H9 (cell line): ENCODE measurements at regions not wholly inside any gene's neighbourhood (a gene's known extent, or its start where the extent isn't known, plus 50 kb on each side); places are given as distances from the start of the nearest gene placed in this dataset.

Source experiments
- DNase-seq: peaks from one replicate; pipeline ENCODE4 v3.0.0-alpha.2; 2017
- H2AFZ ChIP-seq: one replicate; pipeline ENCODE4 v1.6.1; 2013; ENCODE audit warnings: mild to moderate bottlenecking, low read length, control low read depth, moderate library complexity
- H2AK5ac ChIP-seq: 2 replicates; pipeline ENCODE4 v1.6.1; 2013; ENCODE audit warnings: low read length, control low read depth, mixed read lengths; ENCODE audit not compliant: insufficient read length
- H2BK120ac ChIP-seq: one replicate; pipeline ENCODE4 v1.6.1; 2013; ENCODE audit warnings: low read depth, mild to moderate bottlenecking, low read length, control low read depth, inconsistent platforms; ENCODE audit not compliant: poor library complexity, severe bottlenecking
- H2BK12ac ChIP-seq: 2 replicates; pipeline ENCODE4 v1.6.1; 2013; ENCODE audit warnings: low read length, control low read depth, mixed read lengths, low read depth; ENCODE audit not compliant: insufficient read length
- H2BK15ac ChIP-seq: 2 replicates; pipeline ENCODE4 v1.6.1; 2013; ENCODE audit warnings: low read depth, low read length, control low read depth
- H2BK20ac ChIP-seq: one replicate; pipeline ENCODE4 v1.6.1; 2013; ENCODE audit warnings: low read depth, mild to moderate bottlenecking, low read length, control low read depth, inconsistent platforms; ENCODE audit not compliant: poor library complexity, severe bottlenecking
- H2BK5ac ChIP-seq: 2 replicates; pipeline ENCODE4 v1.6.1; 2013; ENCODE audit warnings: low read length, control low read depth, mixed read lengths; ENCODE audit not compliant: insufficient read length
- H3K14ac ChIP-seq: 2 replicates; pipeline ENCODE4 v1.6.1; 2013; ENCODE audit warnings: low read length, control low read depth; ENCODE audit not compliant: insufficient read depth
- H3K18ac ChIP-seq: 2 replicates; pipeline ENCODE4 v1.6.1; 2013; ENCODE audit warnings: low read depth, mild to moderate bottlenecking, mixed read lengths, low read length, control low read depth; ENCODE audit not compliant: insufficient read length
- H3K23ac ChIP-seq: 2 replicates; pipeline ENCODE4 v1.6.1; 2013; ENCODE audit warnings: low read length, control low read depth, mixed read lengths, low read depth; ENCODE audit not compliant: insufficient read length
- H3K23me2 ChIP-seq: 2 replicates; pipeline ENCODE4 v1.6.1; 2013; ENCODE audit warnings: low read depth, mild to moderate bottlenecking, mixed read lengths, low read length, control low read depth; ENCODE audit not compliant: insufficient read length, poor library complexity, severe bottlenecking
- H3K27ac ChIP-seq: 2 replicates; pipeline ENCODE4 v1.5.1; 2013; ENCODE audit warnings: low read length, control low read depth, mixed read lengths, low read depth; ENCODE audit not compliant: insufficient read length
- H3K27me3 ChIP-seq: 2 replicates; pipeline ENCODE4 v1.6.1; 2013; ENCODE audit warnings: low read length, control low read depth, inconsistent platforms; ENCODE audit not compliant: insufficient read depth
- H3K4ac ChIP-seq: 2 replicates; pipeline ENCODE4 v1.6.1; 2013; ENCODE audit warnings: low read depth, mild to moderate bottlenecking, control low read depth, inconsistent platforms, low read length, moderate library complexity
- H3K4me1 ChIP-seq: 2 replicates; pipeline ENCODE4 v1.6.1; 2013; ENCODE audit warnings: low read length, control low read depth, inconsistent platforms; ENCODE audit not compliant: insufficient read depth
- H3K4me2 ChIP-seq: 2 replicates; pipeline ENCODE4 v1.6.1; 2013; ENCODE audit warnings: low read length, control low read depth, mixed read lengths; ENCODE audit not compliant: insufficient read length, insufficient read depth
- H3K56ac ChIP-seq: 2 replicates; pipeline ENCODE4 v1.6.1; 2013; ENCODE audit warnings: low read depth, mild to moderate bottlenecking, mixed read lengths, low read length, control low read depth; ENCODE audit not compliant: insufficient read length
- H3K79me1 ChIP-seq: 2 replicates; pipeline ENCODE4 v1.6.1; 2013; ENCODE audit warnings: low read depth, mild to moderate bottlenecking, moderate library complexity, low read length, control low read depth, inconsistent platforms; ENCODE audit not compliant: insufficient read depth, poor library complexity, severe bottlenecking
- H3K79me2 ChIP-seq: 2 replicates; pipeline ENCODE4 v1.6.1; 2013; ENCODE audit warnings: low read length, control low read depth, inconsistent platforms; ENCODE audit not compliant: insufficient read depth
- H3K9ac ChIP-seq: 2 replicates; pipeline ENCODE4 v1.6.1; 2013; ENCODE audit warnings: low read length, control low read depth, mixed read lengths; ENCODE audit not compliant: insufficient read length; ENCODE audit errors: extremely low read depth
- H3K9me3 ChIP-seq: one replicate; pipeline ENCODE4 v1.6.1; 2013; ENCODE audit warnings: low read depth, low read length, inconsistent platforms; ENCODE audit not compliant: control insufficient read depth
- H3T11ph ChIP-seq: one replicate; pipeline ENCODE4 v1.6.1; 2013; ENCODE audit warnings: mild to moderate bottlenecking, low read length, control low read depth, inconsistent platforms
- H4K20me1 ChIP-seq: one replicate; pipeline ENCODE4 v1.6.1; 2013; ENCODE audit not compliant: control insufficient read depth, insufficient read length, insufficient read depth
- H4K5ac ChIP-seq: 2 replicates; pipeline ENCODE4 v1.6.1; 2013; ENCODE audit warnings: low read depth, mild to moderate bottlenecking, mixed read lengths, low read length, control low read depth; ENCODE audit not compliant: insufficient read length
- H4K8ac ChIP-seq: replicated peaks from 2 replicates; pipeline ENCODE4 v1.6.1; 2013; ENCODE audit warnings: low read length, control low read depth, mixed read lengths, low read depth; ENCODE audit not compliant: insufficient read length
- H4K91ac ChIP-seq: 2 replicates; pipeline ENCODE4 v1.6.1; 2013; ENCODE audit warnings: low read depth, mild to moderate bottlenecking, moderate library complexity, mixed read lengths, low read length, control low read depth; ENCODE audit not compliant: insufficient read length
- H3K27ac Mint-ChIP-seq, 3 experiments: 2 replicates in 2 of 3; 3 replicates in 1 of 3; pipeline ENCODE4 v1.8.0; 2020 to 2021; ENCODE audit warnings: mixed read lengths in 3 of 3, mild to moderate bottlenecking in 1 of 3, moderate library complexity in 1 of 3
- H3K27me3 Mint-ChIP-seq: 2 replicates; pipeline ENCODE4 v1.8.0; 2021; ENCODE audit warnings: low read depth, mild to moderate bottlenecking, moderate library complexity, mixed read lengths
- H3K36me3 Mint-ChIP-seq, 3 experiments: 2 replicates in 2 of 3; 3 replicates in 1 of 3; pipeline ENCODE4 v1.8.0; 2020 to 2021; ENCODE audit warnings: low read depth in 3 of 3, mixed read lengths in 3 of 3; ENCODE audit not compliant: insufficient read depth in 1 of 3
- H3K4me1 Mint-ChIP-seq, 2 experiments: 2 replicates each; pipeline ENCODE4 v1.8.0; 2020; ENCODE audit warnings: mixed read lengths in 2 of 2
- H3K4me3 Mint-ChIP-seq, 2 experiments: 2 replicates in 1 of 2; 3 replicates in 1 of 2; pipeline ENCODE4 v1.8.0; 2020 to 2021; ENCODE audit warnings: mild to moderate bottlenecking in 2 of 2, mixed read lengths in 2 of 2, moderate library complexity in 1 of 2
- H3K9me3 Mint-ChIP-seq, 2 experiments: 2 replicates in 1 of 2; 3 replicates in 1 of 2; pipeline ENCODE4 v1.8.0; 2020; ENCODE audit warnings: mild to moderate bottlenecking in 2 of 2, mixed read lengths in 2 of 2, moderate library complexity in 1 of 2
- WGBS: extraction: QIAGEN DNeasy Blood & Tissue Kit; methylation state at CpG from one replicate; pipeline ENCODE4 v1.1.7; 2013; ENCODE audit warnings: missing lambda C conversion rate, low lambda C conversion rate, mixed read lengths; ENCODE audit not compliant: insufficient read length; ENCODE audit errors: extremely low coverage; 5-methylcytosine and 5-hydroxymethylcytosine counted together
- TF ChIP-seq, protein P1 (sequence below): fragments of 200-600 bp; sonication (generic); conservative IDR thresholded peaks from 3 replicates; pipeline ENCODE4 v1.8.0; 2021; ENCODE audit warnings: antibody characterized with exemption, mild to moderate bottlenecking

DNA sequence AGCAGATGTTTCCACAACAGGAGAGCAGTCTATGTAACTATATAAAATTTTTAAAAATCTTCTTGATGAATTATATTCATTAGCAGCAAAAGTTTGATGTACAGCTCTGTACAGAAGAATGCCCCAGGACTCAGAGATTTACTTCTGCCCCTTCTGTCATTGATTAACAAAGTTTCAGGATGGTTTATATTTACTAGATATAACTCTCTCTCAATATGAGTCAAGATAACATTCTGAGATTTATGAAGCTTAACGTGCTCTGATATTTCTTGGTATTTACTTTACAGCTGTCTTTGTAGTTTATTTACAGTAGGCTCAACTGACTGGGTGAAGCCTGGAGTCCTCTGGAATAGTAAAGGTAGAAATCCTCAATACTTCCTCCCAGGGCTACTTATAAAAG is 93.6 kb upstream of the HNMT start:
- Histone ChIP-seq H4K8ac (no peak overlapping the region), H4K20me1 (no peaks in the 10 kb centered on the region), H4K5ac (no peak overlapping the region), H3K27me3 (no peaks in the 10 kb centered on the region), H3K23me2 (no peaks in the 10 kb centered on the region), H3K27ac (no peak overlapping the region), H3K79me1 (no peaks in the 10 kb centered on the region), H4K91ac (no peak overlapping the region), H2BK12ac (no peak overlapping the region), H2BK120ac (no peak overlapping the region), H3K4me2 (no peak overlapping the region), H3K79me2 (no peaks in the 10 kb centered on the region), H2AK5ac (no peak overlapping the region), H3T11ph (no peak overlapping the region), H3K14ac (no peak overlapping the region), H2BK20ac (no peak overlapping the region), H2BK5ac (no peak overlapping the region), H3K56ac (no peak overlapping the region), H3K23ac (no peak overlapping the region), H2BK15ac (no peak overlapping the region), H3K4me1 (no peaks in the 10 kb centered on the region), H2AFZ (no peak overlapping the region), H3K4ac (no peak overlapping the region), H3K9me3 (no peaks in the 10 kb centered on the region), H3K18ac (no peak overlapping the region), H3K9ac (no peak overlapping the region)
- Mint-ChIP-seq H3K4me3 (no peak overlapping the region), H3K36me3 (no peaks in the 10 kb centered on the region), H3K9me3 (no peaks in the 10 kb centered on the region), H3K27me3 (no peaks in the 10 kb centered on the region), H3K27ac (no peak overlapping the region), H3K4me1 (no peaks in the 10 kb centered on the region)
- TF ChIP-seq, protein P1, sequence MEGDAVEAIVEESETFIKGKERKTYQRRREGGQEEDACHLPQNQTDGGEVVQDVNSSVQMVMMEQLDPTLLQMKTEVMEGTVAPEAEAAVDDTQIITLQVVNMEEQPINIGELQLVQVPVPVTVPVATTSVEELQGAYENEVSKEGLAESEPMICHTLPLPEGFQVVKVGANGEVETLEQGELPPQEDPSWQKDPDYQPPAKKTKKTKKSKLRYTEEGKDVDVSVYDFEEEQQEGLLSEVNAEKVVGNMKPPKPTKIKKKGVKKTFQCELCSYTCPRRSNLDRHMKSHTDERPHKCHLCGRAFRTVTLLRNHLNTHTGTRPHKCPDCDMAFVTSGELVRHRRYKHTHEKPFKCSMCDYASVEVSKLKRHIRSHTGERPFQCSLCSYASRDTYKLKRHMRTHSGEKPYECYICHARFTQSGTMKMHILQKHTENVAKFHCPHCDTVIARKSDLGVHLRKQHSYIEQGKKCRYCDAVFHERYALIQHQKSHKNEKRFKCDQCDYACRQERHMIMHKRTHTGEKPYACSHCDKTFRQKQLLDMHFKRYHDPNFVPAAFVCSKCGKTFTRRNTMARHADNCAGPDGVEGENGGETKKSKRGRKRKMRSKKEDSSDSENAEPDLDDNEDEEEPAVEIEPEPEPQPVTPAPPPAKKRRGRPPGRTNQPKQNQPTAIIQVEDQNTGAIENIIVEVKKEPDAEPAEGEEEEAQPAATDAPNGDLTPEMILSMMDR: no peak
- no CpG with 5 or more reads among the region's 1 CpG for WGBS
- DNase-seq: no peak
